HG03108 (cell line): ENCODE measurements at regions not wholly inside any gene's neighbourhood (a gene's known extent, or its start where the extent isn't known, plus 50 kb on each side); places are given as distances from the start of the nearest gene placed in this dataset.

ENCODE experiments used
- ATAC-seq: cut with Tn5 transposase; IDR thresholded peaks from one replicate; pipeline ENCODE4 v1.9.1; 2021; ENCODE audit warnings: moderate library complexity; ENCODE audit not compliant: unreplicated experiment

DNA sequence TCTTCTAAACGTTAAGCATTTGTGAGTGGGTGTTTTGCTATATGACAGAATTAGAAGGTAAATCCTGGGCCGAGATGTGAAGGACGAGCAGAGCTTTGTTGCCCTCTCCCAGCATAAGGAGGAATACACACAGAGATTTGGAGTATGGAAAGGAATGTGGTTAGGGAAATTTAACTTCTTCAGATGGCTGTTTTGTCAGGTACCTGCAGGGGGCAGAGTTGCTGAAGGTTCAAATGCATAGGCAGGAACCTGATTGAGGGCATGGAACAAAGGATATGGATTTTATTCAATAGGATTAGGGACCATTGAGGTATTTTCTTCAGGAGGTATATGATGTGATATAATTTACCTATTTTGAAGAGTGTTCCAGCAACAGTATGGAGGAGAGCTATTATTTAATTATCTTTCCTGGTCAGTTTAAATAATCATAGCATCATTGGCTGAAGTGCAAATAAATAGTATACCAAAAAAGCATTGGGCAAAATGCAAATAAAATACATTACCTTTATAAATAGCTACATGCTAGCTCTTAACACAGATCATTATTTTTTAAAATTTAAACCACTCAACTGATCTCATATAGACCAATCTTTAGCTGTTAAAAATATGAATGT lies 143.6 kb downstream of the SLIT2 start:
- ATAC-seq: no peak

DNA sequence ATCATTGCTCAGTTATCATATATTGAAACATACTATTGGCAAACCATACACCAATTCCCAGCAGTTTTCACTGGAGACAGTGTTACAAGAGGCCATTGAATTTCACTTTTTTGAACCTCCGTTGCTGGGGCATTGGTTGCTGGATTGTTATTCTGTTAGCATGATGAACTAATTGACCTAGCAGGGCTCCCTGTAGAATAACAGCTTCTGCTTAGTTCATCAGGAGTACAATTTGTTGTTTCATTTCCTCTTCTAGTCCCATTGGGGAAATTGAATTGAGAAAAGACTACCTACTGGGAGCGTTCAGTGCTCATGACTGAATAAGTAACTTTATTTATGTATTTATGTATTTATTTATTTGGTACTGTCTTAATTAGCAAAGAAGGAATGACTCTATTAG lies 151.6 kb downstream of the SLIT2 start:
- no peak for ATAC-seq

DNA sequence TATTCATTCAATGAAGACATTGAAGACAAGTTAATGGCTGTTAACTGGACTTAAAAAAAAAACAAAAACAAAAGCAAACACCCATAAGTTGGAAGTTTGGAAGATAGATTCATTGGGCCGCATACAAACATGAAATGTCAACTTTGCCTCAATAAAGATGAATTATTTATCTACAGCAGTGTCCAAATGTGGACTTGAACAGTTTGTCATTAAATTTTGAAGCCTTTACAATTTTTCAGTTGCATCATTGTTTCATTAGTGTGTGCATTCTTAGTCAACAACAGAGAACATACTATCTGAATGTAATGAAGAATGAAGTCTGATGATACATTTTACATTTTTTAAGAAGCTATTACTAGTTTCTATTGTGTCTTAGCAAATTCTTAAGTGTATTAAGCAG lies 152.1 kb downstream of the SLIT2 start:
- ATAC-seq: no peak

DNA sequence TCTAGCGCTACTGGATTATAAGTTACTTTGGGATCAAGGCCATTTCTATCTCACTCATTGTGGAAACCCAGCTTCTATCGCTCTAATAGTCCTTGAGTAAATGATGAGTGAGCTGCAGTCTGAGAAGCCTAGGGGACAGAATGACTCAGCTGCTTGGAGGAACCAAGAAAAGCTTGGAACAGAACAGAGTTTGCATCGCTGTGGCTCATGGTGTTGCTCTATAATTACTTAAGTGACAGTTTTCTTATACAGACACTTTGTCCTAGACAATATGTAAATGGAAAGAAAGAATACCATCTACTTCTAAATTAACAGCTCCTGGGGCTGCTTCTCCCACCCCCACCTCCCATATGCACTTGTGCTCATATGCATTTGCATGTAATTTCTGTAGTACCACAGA lies 156.9 kb downstream of the SLIT2 start:
- ATAC-seq: no peak

DNA sequence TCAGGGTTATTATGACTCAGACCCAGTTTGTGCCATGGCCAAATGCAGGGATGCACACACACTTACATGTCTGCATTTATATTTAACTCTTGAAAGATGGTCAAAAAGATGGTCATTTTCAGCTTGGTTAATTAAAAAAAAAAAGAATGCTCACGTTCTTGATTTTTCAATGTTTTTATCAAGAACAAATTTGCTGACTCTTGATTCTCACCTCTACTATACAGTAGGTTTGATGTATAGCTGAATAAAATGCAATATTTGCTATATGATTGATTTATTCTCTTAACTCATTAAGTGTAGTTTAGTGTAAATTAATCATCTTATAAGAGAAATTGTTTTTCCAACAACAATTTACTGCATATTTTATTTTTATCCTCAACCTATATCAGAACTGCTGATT lies 160.4 kb downstream of the SLIT2 start:
- ATAC-seq: no peak

DNA sequence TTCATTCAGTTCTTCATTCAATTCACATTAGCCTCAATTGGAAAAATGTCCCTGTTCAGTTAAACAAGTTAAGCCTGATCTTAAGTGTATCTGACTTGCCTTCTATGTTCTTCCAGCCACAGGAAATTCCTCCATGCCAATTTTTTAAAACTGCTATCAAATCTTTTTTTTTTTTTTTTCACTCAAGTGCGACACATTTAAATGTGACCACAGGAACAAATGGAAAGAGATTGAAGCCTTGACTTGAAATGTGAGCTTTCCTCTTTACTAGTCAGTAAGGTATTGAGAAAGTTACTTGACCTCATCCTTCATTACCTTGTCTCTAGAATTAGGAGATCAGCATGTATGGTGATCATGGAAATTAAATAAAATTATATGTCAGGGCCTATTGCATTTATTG lies 165.1 kb downstream of the SLIT2 start:
- no peak for ATAC-seq

DNA sequence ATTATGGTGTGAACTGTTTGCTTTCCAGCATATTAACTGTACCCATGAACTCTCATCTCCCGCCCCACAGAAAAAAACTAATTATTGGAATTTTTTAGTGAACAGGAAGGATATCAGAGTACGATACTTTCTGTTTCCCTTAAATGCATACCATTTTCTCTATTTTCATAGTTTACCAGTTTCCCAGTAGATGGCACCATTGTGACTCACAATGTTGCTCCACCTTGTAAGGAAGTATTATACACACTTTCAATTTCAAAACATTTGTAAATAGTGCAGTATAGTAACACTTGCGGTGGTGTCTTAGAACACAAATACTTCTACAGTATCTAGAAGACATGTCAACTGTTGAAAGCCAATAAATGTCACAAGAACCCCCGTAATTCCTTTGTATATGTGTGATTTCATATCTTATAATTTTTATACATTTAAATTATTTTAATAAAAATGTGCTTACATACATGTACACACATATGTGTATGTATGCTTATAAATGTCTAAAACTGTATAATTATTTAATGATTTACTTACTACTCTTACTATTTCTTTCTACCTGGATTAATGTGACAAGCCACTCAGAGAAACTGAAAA lies 167.3 kb downstream of the SLIT2 start:
- ATAC-seq: peak; percentile 98

DNA sequence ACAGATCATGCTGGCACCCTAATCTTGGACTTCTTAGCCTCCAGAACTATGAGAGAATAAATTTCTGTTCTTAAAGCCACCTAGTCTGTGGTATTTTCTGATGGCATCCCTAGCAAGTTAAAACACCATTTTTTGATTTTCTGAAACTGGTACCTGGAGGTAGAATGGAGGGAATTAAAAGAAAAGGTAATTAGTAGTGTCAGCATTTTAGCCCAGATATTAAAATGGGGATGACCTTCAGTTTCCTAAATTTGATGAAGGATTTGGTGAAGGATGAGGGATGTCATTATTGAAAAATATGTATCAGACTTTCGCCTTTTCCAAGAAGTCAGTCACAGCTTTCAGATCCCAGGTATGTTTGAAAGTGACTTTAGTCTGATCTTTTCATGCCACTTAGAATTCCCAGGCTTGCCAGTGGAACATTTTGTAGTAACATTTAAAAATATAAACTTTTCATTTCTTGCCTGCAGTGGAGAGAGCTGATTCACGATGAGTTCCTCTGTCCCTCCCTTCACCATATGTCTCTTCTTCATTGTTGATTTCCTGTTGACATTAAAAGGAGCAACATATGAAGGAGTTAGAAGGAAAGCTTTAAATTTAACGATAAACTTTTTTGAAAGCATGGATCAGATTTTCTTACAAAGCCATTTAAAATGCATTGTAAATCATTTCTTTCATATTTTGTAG lies 169.4 kb downstream of the SLIT2 start:
- no peak for ATAC-seq

DNA sequence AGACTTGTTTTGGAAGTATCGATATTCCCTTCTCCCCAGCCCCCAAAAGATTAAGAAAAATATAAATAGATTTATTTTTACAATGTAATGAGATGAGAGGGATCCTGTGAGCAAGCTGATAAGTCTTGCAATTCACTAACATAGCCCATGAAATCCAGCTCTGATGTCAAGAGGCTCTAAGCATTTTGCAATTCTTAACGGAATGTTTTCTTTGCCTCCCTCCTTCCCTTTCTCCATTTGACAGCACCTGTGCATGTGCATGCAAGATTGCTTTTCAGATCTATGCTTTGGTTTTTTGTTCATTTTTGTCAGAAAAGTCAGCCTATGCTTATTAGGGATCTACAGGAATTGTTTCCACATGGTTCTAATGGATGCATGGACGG lies 169.9 kb downstream of the SLIT2 start:
- ATAC-seq: no peak

DNA sequence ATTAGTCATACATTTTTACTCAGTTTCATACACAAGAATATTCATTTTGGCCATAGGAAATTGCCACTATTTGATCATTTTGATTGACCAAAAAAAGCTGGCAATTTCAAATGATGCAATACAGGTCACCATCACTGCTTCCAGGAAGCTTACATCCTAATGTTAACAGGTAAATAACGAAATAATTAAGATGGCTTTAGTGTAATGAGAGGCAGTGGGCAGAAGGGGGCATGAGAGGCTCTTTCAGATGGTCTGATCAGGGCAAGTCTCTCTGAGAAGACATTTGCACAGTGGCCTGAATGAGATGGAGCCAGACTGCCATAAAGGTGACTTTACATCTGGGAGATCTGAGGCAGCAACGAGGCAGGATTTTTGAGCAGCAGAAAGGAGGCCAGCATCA lies 170.7 kb downstream of the SLIT2 start:
- peak; percentile 45 for ATAC-seq

DNA sequence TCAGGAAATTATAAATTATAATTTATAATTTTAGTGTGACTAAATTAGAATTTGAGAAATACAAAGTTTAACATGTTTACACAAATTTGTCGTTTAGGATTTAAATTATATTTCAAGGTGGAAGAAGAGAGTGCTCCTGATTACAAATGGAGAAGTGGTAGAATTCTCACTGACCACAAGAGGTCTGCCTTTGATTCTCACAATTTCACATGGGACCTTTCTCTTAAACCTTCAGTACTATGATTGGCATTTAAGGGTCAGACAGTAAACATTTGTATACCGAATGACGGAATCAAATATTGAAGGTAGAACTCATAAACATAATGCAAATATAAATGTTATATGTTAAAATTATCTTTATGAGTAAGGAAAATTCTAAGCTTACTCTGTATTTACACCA lies 171.7 kb downstream of the SLIT2 start:
- ATAC-seq: no peak

DNA sequence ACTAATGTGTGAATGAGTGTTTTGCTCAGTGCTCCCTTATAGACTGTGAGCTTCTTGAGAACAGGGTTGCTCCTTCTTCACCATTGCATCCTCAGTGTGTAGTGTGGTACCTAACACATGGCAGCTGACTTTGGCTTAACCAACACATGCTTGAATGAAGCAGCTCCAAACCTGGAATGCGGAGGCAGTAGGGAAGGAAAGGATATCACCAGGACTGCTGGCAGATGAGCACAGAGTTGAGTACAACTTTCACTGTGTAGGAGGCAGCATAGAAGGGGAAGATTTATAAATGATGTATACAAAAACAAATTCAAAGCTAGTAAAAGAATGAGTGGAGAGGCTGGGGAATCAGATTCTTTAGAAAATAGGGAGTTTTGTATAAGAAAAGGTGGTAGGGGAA lies 174.3 kb downstream of the SLIT2 start:
- no peak for ATAC-seq

DNA sequence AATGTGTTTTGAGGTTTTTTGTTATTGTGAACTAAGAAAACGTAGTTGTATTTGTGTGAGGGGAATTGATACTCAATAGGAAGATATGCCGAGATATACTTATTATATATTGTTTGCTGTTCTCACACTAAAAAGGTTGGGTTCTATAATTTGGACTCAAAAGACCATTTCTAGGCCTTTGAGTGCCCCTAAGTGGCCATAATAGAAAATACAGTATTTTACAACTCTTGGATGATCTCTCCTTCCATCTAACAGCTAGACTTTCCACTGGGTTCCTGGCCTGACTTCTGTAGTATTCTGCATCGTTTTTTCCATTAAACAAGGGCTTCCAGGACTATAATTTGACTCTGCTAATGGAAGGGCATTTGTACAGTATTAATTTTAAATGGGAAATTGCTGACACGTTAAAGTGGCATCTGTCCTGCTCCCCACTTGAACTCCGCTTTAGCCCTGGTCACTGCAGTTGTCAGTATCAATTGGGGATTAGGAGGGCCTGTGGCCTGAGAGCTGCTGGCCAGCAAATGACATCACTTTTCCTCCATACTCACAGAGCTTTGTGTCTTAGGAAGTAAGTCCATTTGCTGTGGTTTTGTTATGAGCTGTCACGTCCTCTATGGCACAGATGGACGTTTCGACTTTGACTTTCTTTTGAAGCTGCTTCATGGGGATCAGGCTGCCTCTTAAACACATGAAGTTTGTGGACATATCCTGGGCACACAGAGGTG lies 176.9 kb downstream of the SLIT2 start:
- no peak for ATAC-seq

DNA sequence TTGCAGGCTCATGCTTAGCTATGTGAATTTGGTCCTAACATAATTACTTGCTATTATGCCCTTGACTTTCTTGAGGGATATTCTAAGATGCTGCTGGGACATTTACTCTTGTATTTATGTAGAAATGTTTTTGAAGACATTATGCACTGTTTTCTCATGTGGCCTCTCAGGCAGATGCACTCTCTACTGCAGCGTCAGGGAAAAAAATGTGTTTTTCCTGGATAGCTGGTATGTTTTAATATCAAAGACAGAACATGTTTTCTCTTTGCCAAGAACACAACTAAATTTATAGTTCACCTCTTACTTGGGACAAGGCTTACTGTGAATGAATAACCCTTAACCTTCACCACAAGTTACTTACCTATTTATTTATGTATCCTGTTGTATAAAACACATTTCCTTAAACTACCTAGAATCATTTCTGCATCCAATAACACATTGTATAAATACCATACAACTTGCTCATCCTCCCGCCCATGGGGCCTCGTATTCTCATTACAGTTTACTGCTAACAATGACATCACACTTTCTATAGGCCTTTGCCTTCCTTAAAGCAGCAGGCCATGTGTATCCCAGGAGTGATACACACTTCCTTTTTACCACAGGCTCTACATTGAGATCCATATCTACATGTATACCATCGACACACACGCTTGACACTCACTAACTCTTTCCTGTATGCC lies 178.7 kb downstream of the SLIT2 start:
- ATAC-seq: no peak

DNA sequence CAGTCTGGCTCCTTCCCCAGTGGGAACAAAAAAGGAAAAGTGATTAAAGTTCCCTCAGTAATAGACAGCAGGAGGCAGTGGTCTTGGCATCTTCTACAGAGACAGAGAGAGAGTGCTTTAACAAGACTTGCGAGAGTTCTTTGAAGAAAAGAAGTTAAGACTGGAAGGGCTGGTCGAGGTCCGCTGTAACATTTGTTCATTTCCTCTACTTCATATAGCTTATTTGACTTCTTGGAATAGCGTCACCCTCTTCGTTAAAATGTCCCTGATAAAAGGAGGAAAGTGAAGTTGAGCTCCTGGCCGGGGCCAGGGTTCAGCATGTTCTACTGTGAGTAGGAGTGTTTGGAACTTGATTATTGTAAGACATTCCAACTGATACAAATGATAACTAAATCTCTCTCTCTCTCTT lies 179.8 kb downstream of the SLIT2 start:
- no peak for ATAC-seq

DNA sequence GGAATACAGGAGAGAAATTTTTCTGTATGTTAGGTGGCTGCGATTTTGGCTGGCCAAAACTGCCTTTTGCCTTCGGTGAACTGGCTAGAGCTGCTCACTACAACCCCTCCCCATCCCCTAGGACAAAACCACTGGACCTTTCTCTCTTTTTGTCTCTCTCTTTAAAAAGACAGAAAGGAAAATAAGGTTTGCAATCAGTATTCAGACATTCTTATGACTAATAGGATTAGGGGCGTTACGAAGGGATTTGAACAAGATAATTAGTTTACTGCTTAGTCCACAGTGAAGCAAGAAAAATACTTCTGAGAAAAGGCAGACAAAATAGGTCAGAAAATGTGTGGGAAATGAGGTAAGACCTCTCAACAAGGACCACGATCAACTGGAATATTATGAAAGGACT lies 180.4 kb downstream of the SLIT2 start:
- no peak for ATAC-seq

DNA sequence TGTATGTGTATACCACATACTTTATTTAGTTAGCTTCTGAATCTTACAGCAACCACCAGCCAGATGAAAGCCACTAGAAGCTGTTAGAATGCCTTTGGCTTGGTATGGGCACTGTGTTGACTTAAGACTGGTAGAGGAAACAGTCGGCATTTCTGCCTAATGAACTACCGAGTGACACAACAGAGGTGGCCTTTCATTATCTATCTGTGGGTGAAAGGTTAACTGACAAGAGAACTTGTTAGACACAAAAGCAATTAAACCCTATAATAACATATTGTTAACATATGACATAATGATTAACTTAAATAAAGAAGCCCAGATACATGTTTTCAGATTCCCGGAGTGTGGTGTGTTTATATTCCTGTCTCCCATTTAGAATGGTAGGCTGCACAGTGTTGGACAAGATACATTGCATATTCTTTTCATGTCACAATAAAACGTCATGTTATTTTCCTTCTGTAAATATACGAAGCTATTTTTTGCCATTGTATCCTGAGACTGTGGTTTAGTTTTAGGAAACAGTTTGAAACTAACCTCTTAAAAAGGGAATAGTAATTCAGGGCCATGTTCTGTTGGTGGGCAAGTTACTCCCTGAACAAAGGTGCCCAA lies 181.5 kb downstream of the SLIT2 start:
- ATAC-seq: no peak

DNA sequence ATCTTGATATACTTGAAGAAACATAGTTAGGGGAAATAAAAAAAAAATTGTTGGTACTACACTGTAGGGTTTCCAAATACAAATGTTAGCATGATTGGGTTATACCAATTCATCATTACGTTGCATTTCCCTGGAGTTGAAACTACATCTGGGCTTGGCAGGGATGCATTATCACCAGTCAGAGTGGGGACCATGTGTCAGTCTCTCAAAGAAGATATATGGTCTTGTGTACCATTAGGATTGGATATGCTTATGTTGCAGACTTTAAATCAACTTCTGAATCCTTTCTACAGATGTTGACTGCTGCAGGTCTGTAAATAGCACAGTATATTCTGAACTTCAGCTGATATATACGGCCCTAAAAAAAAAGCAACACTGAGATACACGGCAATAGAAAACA lies 188.5 kb downstream of the SLIT2 start:
- ATAC-seq: no peak

DNA sequence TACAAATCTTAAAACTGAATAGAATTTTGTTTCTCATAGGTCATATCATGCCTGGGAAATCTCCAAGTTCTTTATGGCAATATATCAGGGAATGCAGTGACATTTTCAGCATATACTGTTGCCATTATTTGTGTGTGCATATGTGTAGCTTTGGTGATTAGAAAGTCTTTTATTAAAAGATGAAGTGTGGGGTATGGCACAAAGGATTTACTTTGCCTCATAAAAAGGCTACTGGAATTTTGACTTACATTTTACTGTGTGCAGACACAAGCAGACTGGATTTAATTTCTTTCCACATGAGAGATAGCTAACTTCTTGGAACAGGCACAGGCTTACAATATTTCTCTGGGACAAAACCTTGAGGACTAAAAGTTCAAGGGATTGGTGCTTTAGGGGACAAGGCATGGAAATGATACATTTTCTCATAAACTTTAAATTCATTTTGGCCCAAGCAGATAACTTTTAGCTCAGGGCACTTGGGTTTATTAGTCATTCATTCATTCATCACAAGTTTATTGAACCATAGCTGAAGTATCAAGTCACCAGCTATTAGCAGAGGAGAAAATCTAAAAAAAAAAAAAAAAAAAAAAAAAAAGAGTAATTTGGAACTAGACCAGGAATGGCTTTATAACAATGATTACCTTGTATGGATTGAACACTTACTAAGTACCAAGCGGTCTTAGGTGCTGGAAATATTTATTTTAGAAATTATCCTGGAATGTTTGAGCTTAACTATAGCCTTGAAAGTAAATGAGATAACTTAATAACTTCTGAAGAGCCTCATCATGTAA lies 191.5 kb downstream of the SLIT2 start:
- no peak for ATAC-seq

DNA sequence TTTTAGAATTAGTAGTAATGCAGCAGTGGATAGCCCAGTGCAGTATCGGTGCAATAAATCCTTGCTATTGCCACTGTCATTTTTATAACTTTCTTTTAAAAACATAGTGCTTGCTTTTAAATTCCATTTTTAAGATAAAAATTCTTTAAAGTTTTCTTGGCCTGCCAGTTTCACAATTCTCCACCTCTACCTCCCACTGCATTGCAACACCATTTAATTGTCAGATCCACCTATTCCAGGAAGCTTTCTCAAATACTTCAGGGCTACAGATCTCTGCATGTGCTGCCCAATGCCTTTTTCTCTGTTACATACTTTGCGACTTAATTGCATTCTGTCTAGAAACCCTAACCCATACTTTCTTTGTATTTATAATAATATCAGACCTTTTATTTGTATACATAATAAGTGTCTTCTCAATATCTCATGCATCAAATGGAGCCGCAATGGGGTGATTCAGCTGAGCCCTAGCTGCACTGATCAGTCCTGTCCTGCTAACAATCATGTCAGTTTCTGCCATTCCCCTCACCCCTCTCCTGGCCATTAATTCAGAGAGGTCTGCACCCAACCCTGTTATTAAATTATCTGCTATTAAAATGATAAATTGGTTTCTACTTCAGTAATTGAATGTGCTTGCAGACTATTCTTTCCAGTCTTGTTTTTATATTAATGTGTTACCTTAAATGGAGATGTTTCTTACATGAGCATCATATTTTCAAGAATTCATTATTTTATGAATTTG lies 193.1 kb downstream of the SLIT2 start:
- no peak for ATAC-seq
